Right lobe of liver (tissue), 6 donors: ENCODE measurements at regions not wholly inside any gene's neighbourhood (a gene's known extent, or its start where the extent isn't known, plus 50 kb on each side); places are given as distances from the start of the nearest gene placed in this dataset.

Experiments used
- ATAC-seq, 4 donors: fragments of 200-7000 bp; cut with Tn5 transposase; one replicate each; pipeline ENCODE4 v1.9.1; 2020; ENCODE audit warnings: mild to moderate bottlenecking in 4 of 4, moderate library complexity in 4 of 4
- DNase-seq, 3 donors: peaks; one replicate each; pipeline ENCODE4 v3.0.0-alpha.2; 2020
- H3K27ac ChIP-seq, 3 donors: fragments of 200-600 bp; one replicate each; pipeline ENCODE4 v1.8.0; 2022
- H3K27me3 ChIP-seq, 2 donors: fragments of 200-600 bp; one replicate each; pipeline ENCODE4 v1.8.0; 2022
- H3K36me3 ChIP-seq, 4 donors: fragments of 200-600 bp; sonication (generic) in 1 of 4; one replicate each; pipeline versions ENCODE4 v1.5.1 to v1.8.0; 2017 to 2022; ENCODE audit warnings: control low read depth in 1 of 4
- H3K4me1 ChIP-seq, 4 donors: fragments of 200-600 bp; sonication (generic) in 1 of 4; one replicate each; pipeline versions ENCODE4 v1.5.1 to v1.8.0; 2017 to 2022; ENCODE audit warnings: control low read depth in 1 of 4
- H3K4me3 ChIP-seq, 3 donors: fragments of 200-600 bp; one replicate each; pipeline ENCODE4 v1.8.0; 2022
- H3K9me3 ChIP-seq, 4 donors: fragments of 200-600 bp; sonication (generic) in 1 of 4; one replicate each; pipeline versions ENCODE4 v1.5.1 to v1.8.0; 2017 to 2022; ENCODE audit warnings: control low read depth in 1 of 4
- CTCF ChIP-seq, 4 donors: fragments of 200-600 bp in 3 of 4; fragments of 450-650 bp in 1 of 4; IDR thresholded peaks; one replicate each; pipeline versions ENCODE4 v1.5.1 to v1.8.0; 2016 to 2022; ENCODE audit warnings: antibody characterized with exemption in 4 of 4, mild to moderate bottlenecking in 2 of 4
- POLR2A ChIP-seq: fragments of 450-650 bp; IDR thresholded peaks from one replicate; pipeline ENCODE4 v1.6.1; 2017; ENCODE audit warnings: antibody characterized with exemption, mild to moderate bottlenecking
- WGBS: methylation state at CpG from one replicate; pipeline ENCODE4 v1.1.6; 2018; ENCODE audit warnings: low coverage, low lambda C conversion rate; ENCODE audit not compliant: insufficient coverage; ENCODE audit errors: missing lambda C conversion rate; 5-methylcytosine and 5-hydroxymethylcytosine counted together
- intact Hi-C, 2 donors: fragments of 100-400 bp; cut with DNase I; formaldehyde crosslinking; loops; one replicate each; pipeline versions ENCODE4 v1.11.2 to v1.14.1; 2022
- donor health status: DM: no; HTN: yes; CAD: no.
- donor health status: DM: no; HTN: no; CAD: no.
- donor health status: DM: no; HTN: no; CAD: no.
- donor health status: DM: no; HTN: yes; CAD: no.
- donor health status: DM: no; HTN: yes; CAD: no.

GRCh38 chr12:93097417-93097816, 168.3 kb upstream of the EEA1 start:
- TF ChIP-seq CTCF (IDR thresholded peaks at IDR 0.05), result no peak
- no peak for TF ChIP-seq POLR2A
- intact Hi-C loops, result no loop called here
- Histone ChIP-seq H3K4me3 (no peak overlapping the region), H3K27me3 (no peaks in the 10 kb centered on the region), H3K27ac (no peak overlapping the region), H3K36me3 (no peaks in the 10 kb centered on the region), H3K9me3 (no peaks in the 10 kb centered on the region), H3K4me1 (no peaks in the 10 kb centered on the region)
- no peak for ATAC-seq
- DNase-seq, result no peak

GRCh38 chr12:93098077-93098476, 169.0 kb upstream of the EEA1 start:
- H3K27ac ChIP-seq, result no peak overlapping the region
- peak; percentile 60 to 79 (median 64) for ATAC-seq
- no peak for TF ChIP-seq POLR2A
- TF ChIP-seq CTCF (IDR thresholded peaks at IDR 0.05), result peak; percentile 41 to 59 (median 53)
- H3K4me1 ChIP-seq, result no peaks in the 10 kb centered on the region
- no peaks in the 10 kb centered on the region for H3K36me3 ChIP-seq
- no peaks in the 10 kb centered on the region for H3K9me3 ChIP-seq
- H3K4me3 ChIP-seq, result no peak overlapping the region
- H3K27me3 ChIP-seq, result no peaks in the 10 kb centered on the region
- 27% methylated on average over 2 of the region's 2 CpGs for WGBS
- DNase-seq, result peak in 2 of 3 donors; percentile 27 to 54
- intact Hi-C loops, result no loop called here

- intact Hi-C loops, result no loop called here
Observed at GRCh38 chr12:93099792-93100191, 170.7 kb upstream of the EEA1 start.

GRCh38 chr12:93100610-93101009, 171.5 kb upstream of the EEA1 start:
- 77% methylated on average over 4 of the region's 4 CpGs for WGBS
- ATAC-seq, result no peak
- H3K36me3 ChIP-seq, result no peaks in the 10 kb centered on the region

More at GRCh38 chr12:93099792-93100191, 170.7 kb upstream of the EEA1 start:
- H3K4me3 ChIP-seq, result no peak overlapping the region
- TF ChIP-seq POLR2A (no peak), CTCF (IDR thresholded peaks at IDR 0.05) (no peak)
- no peak for DNase-seq
- no peak for ATAC-seq
- H3K27me3 ChIP-seq, result no peaks in the 10 kb centered on the region
- no peaks in the 10 kb centered on the region for H3K4me1 ChIP-seq
- H3K27ac ChIP-seq, result no peak overlapping the region
- no peaks in the 10 kb centered on the region for H3K36me3 ChIP-seq
- WGBS, result 83% methylated on average over 1 of the region's 1 CpG
- H3K9me3 ChIP-seq, result no peaks in the 10 kb centered on the region

More at GRCh38 chr12:93100610-93101009, 171.5 kb upstream of the EEA1 start:
- TF ChIP-seq CTCF (IDR thresholded peaks at IDR 0.05), result no peak
- TF ChIP-seq POLR2A, result no peak
- Histone ChIP-seq H3K4me3 (no peak overlapping the region), H3K27me3 (no peaks in the 10 kb centered on the region), H3K4me1 (no peaks in the 10 kb centered on the region), H3K27ac (no peak overlapping the region), H3K9me3 (no peaks in the 10 kb centered on the region)
- no peak for DNase-seq
- intact Hi-C loops, result no loop called here
